ENCODE measurements at regions not wholly inside any gene's neighbourhood (a gene's known extent, or its start where the extent isn't known, plus 50 kb on each side); places are given as distances from the start of the nearest gene placed in this dataset.

- no peak for DNase-seq
Observed at GRCh38 chr20:24134930-24135329, 146.4 kb upstream of the GGTLC1 start.

- no peak for DNase-seq
Observed at GRCh38 chr20:24134284-24134683, 145.7 kb upstream of the GGTLC1 start.

GRCh38 chr20:24132246-24132645 lies 143.7 kb upstream of the GGTLC1 start:
- DNase-seq: no peak

- no peak for DNase-seq
Observed at GRCh38 chr20:24131684-24132083, 143.1 kb upstream of the GGTLC1 start.

- no peak for DNase-seq
Observed at GRCh38 chr20:24131281-24131680, 142.7 kb upstream of the GGTLC1 start.

GRCh38 chr20:24129641-24130040 lies 141.1 kb upstream of the GGTLC1 start:
- no peak for DNase-seq

- no peak for DNase-seq
Observed at GRCh38 chr20:24124951-24125650, 136.5 kb upstream of the GGTLC1 start.

GRCh38 chr20:24124003-24124402 lies 135.4 kb upstream of the GGTLC1 start:
- DNase-seq: no peak

- no peak for DNase-seq
Observed at GRCh38 chr20:24118441-24119175, 130.0 kb upstream of the GGTLC1 start.

- DNase-seq: no peak
Observed at GRCh38 chr20:24118034-24118433, 129.5 kb upstream of the GGTLC1 start.

GRCh38 chr20:24117383-24117782 lies 128.8 kb upstream of the GGTLC1 start:
- DNase-seq: no peak

- no peak for DNase-seq
Observed at GRCh38 chr20:24116611-24117010, 128.0 kb upstream of the GGTLC1 start.

- no peak for DNase-seq
Observed at GRCh38 chr20:24112360-24112759, 123.8 kb upstream of the GGTLC1 start.

- DNase-seq: no peak
Observed at GRCh38 chr20:24111858-24112257, 123.3 kb upstream of the GGTLC1 start.

GRCh38 chr20:24109537-24109936 lies 121.0 kb upstream of the GGTLC1 start:
- DNase-seq: no peak

GRCh38 chr20:24109008-24109407 lies 120.4 kb upstream of the GGTLC1 start:
- DNase-seq: no peak

GRCh38 chr20:24108581-24108980 lies 120.0 kb upstream of the GGTLC1 start:
- DNase-seq: no peak

- no peak for DNase-seq
Observed at GRCh38 chr20:24106801-24107445, 118.3 kb upstream of the GGTLC1 start.

- no peak for DNase-seq
Observed at GRCh38 chr20:24106150-24106800, 117.7 kb upstream of the GGTLC1 start.

GRCh38 chr20:24102749-24103333 lies 114.3 kb upstream of the GGTLC1 start:
- no peak for DNase-seq

GRCh38 chr20:24102290-24102689 lies 113.7 kb upstream of the GGTLC1 start:
- DNase-seq: no peak

GRCh38 chr20:24100370-24101011 lies 111.9 kb upstream of the GGTLC1 start:
- DNase-seq: peak; percentile 79

- no peak for DNase-seq
Observed at GRCh38 chr20:24098886-24099285, 110.3 kb upstream of the GGTLC1 start.

All from NCI-H345 (cell line).